Loucy (cell line): ENCODE measurements at regions not wholly inside any gene's neighbourhood (a gene's known extent, or its start where the extent isn't known, plus 50 kb on each side); places are given as distances from the start of the nearest gene placed in this dataset.
"Not testable (repeated sequence)": the region's sequence is repeated elsewhere in the genome, so short reads cannot be mapped to it uniquely, and the experiment has no call there.

Source experiments
- CTCF ChIP-seq: fragments of 200-600 bp; sonication (generic); conservative IDR thresholded peaks from 2 replicates; pipeline ENCODE4 v1.5.1; 2014; ENCODE audit warnings: mild to moderate bottlenecking, antibody characterized with exemption, low read length
- EZH2phosphoT487 ChIP-seq: fragments of 200-600 bp; IDR thresholded peaks from 2 replicates; pipeline ENCODE4 v1.6.1; 2018; ENCODE audit warnings: antibody characterized with exemption, mild to moderate bottlenecking, moderate library complexity, borderline replicate concordance

- TF ChIP-seq CTCF, EZH2phosphoT487: not testable (repeated sequence)
Measured at GRCh38 chr17:83026921-83027320, 52.5 kb upstream of the METRNL start.
